HG02973 (cell line): ENCODE measurements at regions not wholly inside any gene's neighbourhood (a gene's known extent, or its start where the extent isn't known, plus 50 kb on each side); places are given as distances from the start of the nearest gene placed in this dataset.

Experiments
- ATAC-seq: cut with Tn5 transposase; IDR thresholded peaks from one replicate; pipeline ENCODE4 v1.9.1; 2021; ENCODE audit warnings: moderate library complexity; ENCODE audit not compliant: unreplicated experiment

GRCh38 chr22:48528221-48528915, 1299.3 kb downstream of the BRD1 start:
- ATAC-seq, result no peak

- no peak for ATAC-seq
These were observed 1303.9 kb downstream of the BRD1 start for GRCh38 chr22:48523761-48524160.

DNA sequence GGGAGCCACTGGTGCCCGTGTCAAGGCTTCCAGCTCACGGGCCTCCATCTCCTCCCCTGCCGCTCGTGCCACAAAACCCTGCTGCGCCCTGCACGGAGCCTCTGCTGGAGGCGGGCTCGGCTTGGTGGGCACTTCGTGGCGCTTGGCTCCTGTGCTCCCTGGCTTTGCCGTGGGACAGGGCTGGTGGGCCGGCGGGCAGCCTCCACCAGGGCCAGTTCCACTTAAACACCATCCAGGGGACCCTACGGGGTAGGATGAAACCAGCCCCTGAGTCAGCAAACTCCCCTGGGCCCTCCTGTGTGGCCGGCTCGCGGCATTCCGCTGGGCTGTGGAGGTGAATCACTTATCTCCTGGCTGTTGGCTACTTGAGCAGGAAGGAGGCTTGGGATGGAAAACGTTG, 1304.6 kb downstream of the BRD1 start:
- ATAC-seq, result no peak

GRCh38 chr22:48522271-48522670, 1305.4 kb downstream of the BRD1 start:
- no peak for ATAC-seq

DNA sequence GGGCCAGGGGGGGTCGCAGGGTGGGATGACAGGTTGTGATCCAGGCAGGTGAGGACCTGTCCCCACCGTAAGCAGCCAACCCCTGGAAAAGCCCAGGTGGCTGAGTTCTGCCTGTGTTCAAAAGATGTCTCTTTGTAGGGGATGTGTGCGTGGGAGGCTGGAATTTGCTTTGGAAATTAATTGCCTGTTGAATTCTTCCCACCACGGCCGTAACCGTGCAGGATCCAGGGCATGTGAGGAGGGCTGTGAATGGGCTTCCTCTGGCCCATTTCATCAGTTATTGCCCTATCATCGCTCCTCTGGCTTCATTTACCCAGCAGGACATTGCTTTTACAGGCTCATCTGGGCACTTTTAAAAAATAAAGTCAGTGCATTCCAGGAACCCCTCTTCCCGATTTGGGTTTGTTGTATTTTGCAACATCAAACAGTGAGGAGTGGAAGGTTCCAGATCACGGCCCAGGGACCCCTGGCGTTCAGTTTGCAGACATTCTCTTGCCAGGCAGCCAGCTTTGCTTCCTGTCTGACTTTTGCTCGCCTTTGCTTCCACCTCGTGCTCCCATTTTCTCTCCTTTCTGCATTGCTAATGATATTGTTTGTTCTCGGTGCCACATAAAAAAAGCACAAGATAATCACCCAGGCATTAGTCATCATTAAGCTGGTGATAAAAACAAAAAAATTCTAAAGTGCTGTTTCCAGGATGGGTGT, 1306.6 kb downstream of the BRD1 start:
- ATAC-seq, result no peak

GRCh38 chr22:48520207-48520606, 1307.5 kb downstream of the BRD1 start:
- no peak for ATAC-seq

GRCh38 chr22:48517039-48518030, 1310.3 kb downstream of the BRD1 start:
- no peak for ATAC-seq

GRCh38 chr22:48516571-48516970, 1311.1 kb downstream of the BRD1 start:
- ATAC-seq, result no peak

- no peak for ATAC-seq
These were observed 1312.0 kb downstream of the BRD1 start for GRCh38 chr22:48515571-48516200.

GRCh38 chr22:48513929-48514328, 1313.7 kb downstream of the BRD1 start:
- ATAC-seq, result no peak

DNA sequence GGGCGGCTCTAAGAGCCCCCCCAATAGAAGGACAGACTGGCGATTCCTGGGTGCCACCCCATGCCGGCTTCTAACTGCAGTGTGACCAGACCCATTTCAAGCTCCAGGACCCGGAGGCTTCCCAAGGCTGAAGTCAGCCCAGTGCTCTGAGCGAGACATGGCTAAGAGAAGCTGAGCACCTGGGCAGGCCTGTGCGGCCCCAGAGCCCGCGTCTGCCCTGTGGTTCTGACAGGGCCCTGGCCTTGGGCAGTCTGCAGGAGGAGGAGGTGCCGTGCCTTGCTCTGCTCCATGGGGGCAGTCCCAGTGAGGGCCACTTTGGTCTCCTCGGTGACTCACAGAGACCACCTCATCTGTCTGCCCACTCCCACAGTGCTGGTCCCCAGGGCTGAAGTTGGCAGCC, 1314.2 kb downstream of the BRD1 start:
- no peak for ATAC-seq

DNA sequence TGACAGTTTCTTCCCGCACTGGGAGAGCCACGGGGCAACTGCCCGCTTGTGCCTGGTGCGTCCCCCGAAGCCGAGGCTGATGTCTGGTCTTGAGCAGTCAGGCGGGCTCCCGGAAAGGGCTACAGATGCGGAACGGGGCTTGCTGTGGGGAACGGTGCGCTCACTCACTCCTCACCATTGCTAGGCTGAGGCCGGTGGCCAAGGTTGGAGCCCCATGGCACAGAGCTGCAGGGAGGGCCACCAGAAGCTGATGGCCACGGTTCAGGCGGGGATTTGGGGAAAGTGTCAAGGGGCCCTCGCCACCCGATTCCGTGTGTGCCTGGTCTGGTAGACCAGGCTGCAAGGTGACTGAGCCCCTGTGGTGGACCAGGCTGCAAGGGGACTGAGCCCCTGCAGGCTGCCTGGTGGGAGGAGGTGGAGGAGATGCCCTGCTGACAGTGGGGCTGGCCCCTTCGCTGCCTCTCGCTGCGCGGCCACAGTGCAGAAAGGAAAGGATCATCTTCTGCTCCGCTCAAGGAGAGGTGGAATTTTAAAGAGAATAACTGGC, 1315.8 kb downstream of the BRD1 start:
- ATAC-seq, result no peak

GRCh38 chr22:48511211-48511610, 1316.5 kb downstream of the BRD1 start:
- ATAC-seq, result no peak

- ATAC-seq, result no peak
These were observed 1317.1 kb downstream of the BRD1 start for GRCh38 chr22:48510599-48510998.

GRCh38 chr22:48507595-48508350, 1319.9 kb downstream of the BRD1 start:
- ATAC-seq, result no peak

GRCh38 chr22:48507171-48507570, 1320.5 kb downstream of the BRD1 start:
- ATAC-seq, result no peak

- ATAC-seq, result no peak
These were observed 1321.0 kb downstream of the BRD1 start for GRCh38 chr22:48506506-48507145.

- no peak for ATAC-seq
These were observed 1321.8 kb downstream of the BRD1 start for GRCh38 chr22:48505891-48506290.

GRCh38 chr22:48504519-48505140, 1323.0 kb downstream of the BRD1 start:
- no peak for ATAC-seq
